Esophagus squamous epithelium (tissue), 5 donors: ENCODE measurements at regions not wholly inside any gene's neighbourhood (a gene's known extent, or its start where the extent isn't known, plus 50 kb on each side); places are given as distances from the start of the nearest gene placed in this dataset.

ENCODE experiments used
- DNase-seq: peaks from one replicate; lab custom pipeline; 2025; lab: John Stamatoyannopoulos, UW
- H3K27ac ChIP-seq, 4 donors: fragments of 200-600 bp; sonication (generic); one replicate each; pipeline ENCODE4 v1.5.1; 2016 to 2019; ENCODE audit warnings: mild to moderate bottlenecking in 1 of 4
- H3K27me3 ChIP-seq, 4 donors: fragments of 200-600 bp; sonication (generic); 1 replicate in 3 of 4; 2 replicates in 1 of 4; pipeline versions ENCODE4 v1.5.1 to v1.6.0; 2017 to 2021; ENCODE audit warnings: antibody characterized with exemption in 1 of 4
- H3K36me3 ChIP-seq, 3 donors: fragments of 200-600 bp; sonication (generic); one replicate each; pipeline ENCODE4 v1.5.1; 2016 to 2019
- H3K4me1 ChIP-seq, 3 donors: fragments of 200-600 bp; sonication (generic); one replicate each; pipeline ENCODE4 v1.5.1; 2017 to 2019
- H3K4me3 ChIP-seq, 4 donors: fragments of 200-600 bp; sonication (generic); 1 replicate in 3 of 4; 2 replicates in 1 of 4; pipeline ENCODE4 v1.5.1; 2016 to 2019; ENCODE audit warnings: mild to moderate bottlenecking in 2 of 4, moderate library complexity in 1 of 4
- H3K9me3 ChIP-seq, 3 donors: fragments of 200-600 bp; sonication (generic); one replicate each; pipeline ENCODE4 v1.5.1; 2016 to 2019
- POLR2A ChIP-seq, 4 donors: fragments of 450-650 bp; IDR thresholded peaks; one replicate each; pipeline ENCODE4 v1.6.1; 2017; ENCODE audit warnings: antibody characterized with exemption in 4 of 4, mild to moderate bottlenecking in 4 of 4, moderate library complexity in 3 of 4
- WGBS, 2 donors: methylation state at CpG; one replicate each; pipeline ENCODE4 v1.1.5; 2018; 5-methylcytosine and 5-hydroxymethylcytosine counted together
- intact Hi-C: fragments of 100-400 bp; cut with DNase I; formaldehyde crosslinking; loops from one replicate; pipeline ENCODE4 v1.15.0; 2022
- TF ChIP-seq, protein P1 (sequence below), 6 experiments: fragments of 450-650 bp in 4 of 6; fragments of 200-600 bp in 2 of 6; sonication (generic) in 2 of 6; IDR thresholded peaks; one replicate each; pipeline ENCODE4 v1.5.1; 2016 to 2019; ENCODE audit warnings: antibody characterized with exemption in 6 of 6, mild to moderate bottlenecking in 4 of 6, moderate library complexity in 4 of 6
- donor health status: DM: yes; HTN: yes; CAD: no.

DNA sequence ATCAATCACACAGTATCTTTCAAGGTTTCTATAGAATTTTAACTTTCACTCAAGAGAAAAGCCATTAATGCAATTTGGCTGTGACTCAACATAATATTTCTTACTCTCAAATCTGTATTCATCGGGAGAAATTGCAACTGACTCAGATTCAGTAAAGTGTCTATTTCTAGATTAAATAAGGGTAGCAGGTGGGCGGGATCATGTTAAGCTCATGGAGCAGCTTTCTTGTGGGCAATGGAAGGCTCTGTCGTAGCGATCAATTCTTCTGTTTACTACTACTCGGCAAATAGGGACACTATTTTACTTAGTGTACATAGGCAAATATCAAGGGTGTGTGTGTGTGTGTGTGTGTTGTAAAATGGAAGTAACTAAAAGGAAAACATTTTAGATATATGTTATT is 423.6 kb upstream of the NEGR1 start:
- Histone ChIP-seq H3K9me3 (no peaks in the 10 kb centered on the region), H3K4me1 (no peaks in the 10 kb centered on the region), H3K27me3 (no peaks in the 10 kb centered on the region), H3K27ac (no peak overlapping the region), H3K36me3 (no peaks in the 10 kb centered on the region), H3K4me3 (no peak overlapping the region)
- DNase-seq = no peak
- TF ChIP-seq, protein P1, sequence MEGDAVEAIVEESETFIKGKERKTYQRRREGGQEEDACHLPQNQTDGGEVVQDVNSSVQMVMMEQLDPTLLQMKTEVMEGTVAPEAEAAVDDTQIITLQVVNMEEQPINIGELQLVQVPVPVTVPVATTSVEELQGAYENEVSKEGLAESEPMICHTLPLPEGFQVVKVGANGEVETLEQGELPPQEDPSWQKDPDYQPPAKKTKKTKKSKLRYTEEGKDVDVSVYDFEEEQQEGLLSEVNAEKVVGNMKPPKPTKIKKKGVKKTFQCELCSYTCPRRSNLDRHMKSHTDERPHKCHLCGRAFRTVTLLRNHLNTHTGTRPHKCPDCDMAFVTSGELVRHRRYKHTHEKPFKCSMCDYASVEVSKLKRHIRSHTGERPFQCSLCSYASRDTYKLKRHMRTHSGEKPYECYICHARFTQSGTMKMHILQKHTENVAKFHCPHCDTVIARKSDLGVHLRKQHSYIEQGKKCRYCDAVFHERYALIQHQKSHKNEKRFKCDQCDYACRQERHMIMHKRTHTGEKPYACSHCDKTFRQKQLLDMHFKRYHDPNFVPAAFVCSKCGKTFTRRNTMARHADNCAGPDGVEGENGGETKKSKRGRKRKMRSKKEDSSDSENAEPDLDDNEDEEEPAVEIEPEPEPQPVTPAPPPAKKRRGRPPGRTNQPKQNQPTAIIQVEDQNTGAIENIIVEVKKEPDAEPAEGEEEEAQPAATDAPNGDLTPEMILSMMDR (IDR thresholded peaks at IDR 0.05) = no peak
- TF ChIP-seq POLR2A (IDR thresholded peaks at IDR 0.05) = no peak
- WGBS, 2 donors = 78 to 79% methylated on average over 5 of the region's 5 CpGs
- intact Hi-C loops = no loop called here

DNA sequence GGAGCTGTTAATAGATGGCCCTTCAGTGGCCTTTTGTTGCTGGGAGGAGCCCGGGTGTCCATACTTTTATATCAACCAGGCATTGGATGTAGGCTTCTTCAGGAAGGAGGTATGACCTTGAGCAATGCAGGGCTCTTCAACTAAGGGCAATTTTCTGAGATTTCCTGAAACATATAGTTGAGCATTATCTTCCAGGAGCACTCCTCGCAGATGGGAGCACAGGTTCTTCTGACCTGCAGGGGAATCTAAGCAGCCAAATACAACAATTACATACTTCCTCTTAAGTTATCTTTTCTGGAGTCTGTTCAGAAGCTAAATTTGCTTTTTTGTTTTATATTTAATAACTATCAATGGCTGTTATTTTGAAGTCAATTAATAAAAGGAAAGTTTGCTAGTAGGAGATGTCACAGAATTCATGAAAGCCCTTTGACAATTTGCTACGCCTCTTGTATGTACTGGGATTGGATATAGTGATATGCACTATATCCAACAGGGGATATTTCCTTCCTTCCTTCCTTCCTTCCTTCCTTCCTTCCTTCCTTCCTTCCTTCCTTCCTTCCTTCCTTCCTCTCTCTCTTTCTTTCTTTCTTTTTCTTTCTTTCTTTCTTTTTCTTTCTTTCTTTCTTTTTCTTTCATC is 422.6 kb upstream of the NEGR1 start:
- Histone ChIP-seq H3K27ac (no peak overlapping the region), H3K4me1 (no peaks in the 10 kb centered on the region), H3K4me3 (no peak overlapping the region), H3K27me3 (no peaks in the 10 kb centered on the region), H3K9me3 (no peaks in the 10 kb centered on the region), H3K36me3 (no peaks in the 10 kb centered on the region)
- no peak for DNase-seq
- TF ChIP-seq, protein P1 (IDR thresholded peaks at IDR 0.05) = no peak
- no peak for TF ChIP-seq POLR2A (IDR thresholded peaks at IDR 0.05)
- intact Hi-C loops = no loop called here
- WGBS, 2 donors = 73 to 86% methylated on average over 2 to 3 of the region's 3 CpGs

DNA sequence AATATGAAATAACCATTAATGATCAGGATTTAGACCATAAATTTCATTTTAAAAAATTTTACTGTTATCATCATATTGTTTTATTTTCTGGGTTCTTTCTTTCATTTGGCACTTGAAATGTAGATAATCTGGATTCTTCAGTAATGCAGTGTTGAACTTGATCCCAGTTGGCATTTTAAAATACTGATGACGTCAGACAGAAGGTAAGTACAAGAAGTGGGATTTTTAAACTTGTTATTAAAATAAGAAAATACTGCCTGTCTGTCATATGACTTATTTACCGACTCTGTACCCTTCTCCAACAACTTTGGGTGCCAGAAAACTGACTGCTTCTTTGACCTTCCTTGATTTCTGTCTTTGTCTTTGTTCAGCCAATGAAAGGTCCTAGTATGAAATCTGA is 415.1 kb upstream of the NEGR1 start:
- WGBS, 2 donors = 44 to 54% methylated on average over 2 of the region's 2 CpGs

DNA sequence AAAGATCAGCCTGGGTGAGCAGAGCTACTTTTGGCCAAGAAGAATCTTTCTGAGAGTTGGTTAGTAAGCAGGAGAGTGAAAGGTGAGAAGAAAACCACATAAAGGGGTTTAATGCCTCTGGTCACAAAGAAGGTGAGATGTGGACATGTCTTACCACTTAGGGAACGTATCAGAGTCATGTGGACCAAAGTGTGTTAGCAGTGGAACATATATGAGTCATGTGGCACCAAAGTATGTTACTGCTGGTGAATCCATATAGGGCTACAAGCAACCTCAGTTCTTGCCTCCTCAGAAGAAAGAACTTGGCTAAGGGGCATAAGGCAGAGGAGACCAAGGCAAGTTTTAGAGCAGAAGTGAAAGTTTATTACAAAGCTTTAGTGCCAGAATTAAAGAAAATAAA is 411.6 kb upstream of the NEGR1 start:
- no peaks in the 10 kb centered on the region for H3K36me3 ChIP-seq
- no peaks in the 10 kb centered on the region for H3K27me3 ChIP-seq
- no peak overlapping the region for H3K4me3 ChIP-seq
- intact Hi-C loops = no loop called here
- 23 to 50% methylated on average over 1 of the region's 1 CpG for WGBS, 2 donors
- H3K9me3 ChIP-seq = peaks cover 0 to 20% (median 0%) of the 10 kb centered on the region in 3 donors
- no peak for DNase-seq
- TF ChIP-seq, protein P1 (IDR thresholded peaks at IDR 0.05) = no peak
- TF ChIP-seq POLR2A (IDR thresholded peaks at IDR 0.05) = no peak
- no peak overlapping the region for H3K27ac ChIP-seq
- H3K4me1 ChIP-seq = no peaks in the 10 kb centered on the region

More for the DNA sequence above, 415.1 kb upstream of the NEGR1 start:
- Histone ChIP-seq H3K36me3 (no peaks in the 10 kb centered on the region), H3K4me3 (no peak overlapping the region), H3K27ac (no peak overlapping the region), H3K4me1 (no peaks in the 10 kb centered on the region), H3K9me3 (peaks cover 0 to 15% (median 0%) of the 10 kb centered on the region in 3 donors), H3K27me3 (no peaks in the 10 kb centered on the region)
- TF ChIP-seq, protein P1 (IDR thresholded peaks at IDR 0.05) = no peak
- TF ChIP-seq POLR2A (IDR thresholded peaks at IDR 0.05) = no peak
- no peak for DNase-seq
- intact Hi-C loops = no loop called here

DNA sequence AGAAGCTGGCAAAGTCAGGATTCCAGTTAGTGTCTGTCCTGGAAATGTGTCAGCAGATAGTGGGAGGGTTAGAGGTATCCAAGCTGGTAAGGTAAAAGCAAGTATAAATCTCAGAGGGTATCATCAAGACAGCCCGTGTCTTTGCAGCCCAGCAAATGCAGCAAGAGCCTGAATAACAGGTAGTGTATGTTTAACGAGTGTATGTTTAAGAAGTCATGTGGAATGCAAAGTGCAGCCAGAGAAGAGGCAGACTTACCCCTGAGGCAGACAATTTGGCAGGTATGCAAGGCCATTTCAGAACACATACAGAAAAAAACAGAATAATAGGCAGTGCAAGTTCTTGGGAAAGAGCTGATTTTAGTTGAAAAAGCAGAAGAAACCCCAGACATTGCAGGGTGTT is 411.0 kb upstream of the NEGR1 start:
- intact Hi-C loops = no loop called here
- H3K4me3 ChIP-seq = no peak overlapping the region
- no peaks in the 10 kb centered on the region for H3K27me3 ChIP-seq
- DNase-seq = no peak
- 58 to 76% methylated on average over 2 of the region's 2 CpGs for WGBS, 2 donors
- no peaks in the 10 kb centered on the region for H3K36me3 ChIP-seq
- H3K4me1 ChIP-seq = no peaks in the 10 kb centered on the region
- peaks cover 0 to 20% (median 0%) of the 10 kb centered on the region in 3 donors for H3K9me3 ChIP-seq
- H3K27ac ChIP-seq = no peak overlapping the region
- TF ChIP-seq POLR2A (IDR thresholded peaks at IDR 0.05) = no peak
- TF ChIP-seq, protein P1 (IDR thresholded peaks at IDR 0.05) = no peak
